Neuron (in vitro differentiated cells): ENCODE measurements at regions not wholly inside any gene's neighbourhood (a gene's known extent, or its start where the extent isn't known, plus 50 kb on each side); places are given as distances from the start of the nearest gene placed in this dataset.
"Not testable (repeated sequence)": the region's sequence is repeated elsewhere in the genome, so short reads cannot be mapped to it uniquely, and the experiment has no call there.

Experiments
- H2AFZ ChIP-seq: one replicate; pipeline ENCODE4 v1.6.1; 2013; ENCODE audit warnings: low read depth, mild to moderate bottlenecking, inconsistent platforms, low read length, moderate library complexity
- H3K27me3 ChIP-seq: one replicate; pipeline ENCODE4 v1.6.1; 2013; ENCODE audit warnings: low read length; ENCODE audit not compliant: insufficient read depth
- H3K36me3 ChIP-seq: one replicate; pipeline ENCODE4 v1.6.1; 2013; ENCODE audit warnings: low read length; ENCODE audit not compliant: insufficient read depth
- H3K4me1 ChIP-seq: one replicate; pipeline ENCODE4 v1.6.1; 2013; ENCODE audit warnings: low read length; ENCODE audit not compliant: insufficient read depth
- H3K4me3 ChIP-seq: 2 replicates; pipeline ENCODE4 v1.5.1; 2013; ENCODE audit warnings: mild to moderate bottlenecking, low read length, moderate library complexity
- H3K9me3 ChIP-seq: one replicate; pipeline ENCODE4 v1.6.1; 2013; ENCODE audit warnings: low read length

- Histone ChIP-seq H3K9me3 (no peaks in the 10 kb centered on the region), H3K4me3 (no peak overlapping the region), H2AFZ (no peak overlapping the region), H3K36me3 (no peaks in the 10 kb centered on the region), H3K27me3 (no peaks in the 10 kb centered on the region), H3K4me1 (no peaks in the 10 kb centered on the region)
Observed at GRCh38 chr20:39967806-39968205, 721.2 kb downstream of the MAFB start.

GRCh38 chr20:39961637-39962244, 727.3 kb downstream of the MAFB start:
- H3K4me1 ChIP-seq: no peaks in the 10 kb centered on the region
- no peak overlapping the region for H3K4me3 ChIP-seq
- no peaks in the 10 kb centered on the region for H3K27me3 ChIP-seq
- no peaks in the 10 kb centered on the region for H3K9me3 ChIP-seq
- H3K36me3 ChIP-seq: no peaks in the 10 kb centered on the region
- no peak overlapping the region for H2AFZ ChIP-seq

GRCh38 chr20:39960522-39961428, 728.3 kb downstream of the MAFB start:
- H3K4me3 ChIP-seq: no peak overlapping the region
- no peak overlapping the region for H2AFZ ChIP-seq
- no peaks in the 10 kb centered on the region for H3K27me3 ChIP-seq
- H3K36me3 ChIP-seq: no peaks in the 10 kb centered on the region
- no peaks in the 10 kb centered on the region for H3K9me3 ChIP-seq
- no peaks in the 10 kb centered on the region for H3K4me1 ChIP-seq

- not testable (repeated sequence) for H3K4me3 ChIP-seq, H3K36me3 ChIP-seq, H3K27me3 ChIP-seq, H2AFZ ChIP-seq, H3K4me1 ChIP-seq, H3K9me3 ChIP-seq
Observed at GRCh38 chr20:39957911-39958310, 731.1 kb downstream of the MAFB start.

- Histone ChIP-seq H3K9me3 (no peaks in the 10 kb centered on the region), H3K4me1 (no peaks in the 10 kb centered on the region), H3K36me3 (no peaks in the 10 kb centered on the region), H3K27me3 (no peaks in the 10 kb centered on the region), H2AFZ (no peak overlapping the region), H3K4me3 (no peak overlapping the region)
Observed at GRCh38 chr20:39954621-39955020, 734.4 kb downstream of the MAFB start.

GRCh38 chr20:39946931-39947330, 742.1 kb downstream of the MAFB start:
- Histone ChIP-seq H2AFZ (no peak overlapping the region), H3K36me3 (no peaks in the 10 kb centered on the region), H3K27me3 (no peaks in the 10 kb centered on the region), H3K4me3 (no peak overlapping the region), H3K4me1 (no peaks in the 10 kb centered on the region), H3K9me3 (no peaks in the 10 kb centered on the region)

GRCh38 chr20:39946053-39946810, 742.8 kb downstream of the MAFB start:
- Histone ChIP-seq H3K27me3 (no peaks in the 10 kb centered on the region), H2AFZ (no peak overlapping the region), H3K4me3 (no peak overlapping the region), H3K4me1 (no peaks in the 10 kb centered on the region), H3K36me3 (no peaks in the 10 kb centered on the region), H3K9me3 (no peaks in the 10 kb centered on the region)

- H3K9me3 ChIP-seq: no peaks in the 10 kb centered on the region
- no peaks in the 10 kb centered on the region for H3K4me1 ChIP-seq
- no peak overlapping the region for H3K4me3 ChIP-seq
- H2AFZ ChIP-seq: no peak overlapping the region
- H3K36me3 ChIP-seq: no peaks in the 10 kb centered on the region
- H3K27me3 ChIP-seq: no peaks in the 10 kb centered on the region
Observed at GRCh38 chr20:39944861-39945260, 744.2 kb downstream of the MAFB start.

GRCh38 chr20:39943336-39943735, 745.7 kb downstream of the MAFB start:
- no peaks in the 10 kb centered on the region for H3K27me3 ChIP-seq
- no peaks in the 10 kb centered on the region for H3K4me1 ChIP-seq
- no peak overlapping the region for H3K4me3 ChIP-seq
- no peak overlapping the region for H2AFZ ChIP-seq
- no peaks in the 10 kb centered on the region for H3K36me3 ChIP-seq
- no peaks in the 10 kb centered on the region for H3K9me3 ChIP-seq

GRCh38 chr20:39941245-39941644, 747.8 kb downstream of the MAFB start:
- Histone ChIP-seq H3K9me3 (no peaks in the 10 kb centered on the region), H3K4me3 (no peak overlapping the region), H3K36me3 (no peaks in the 10 kb centered on the region), H2AFZ (no peak overlapping the region), H3K4me1 (no peaks in the 10 kb centered on the region), H3K27me3 (no peaks in the 10 kb centered on the region)

GRCh38 chr20:39939241-39939865, 749.7 kb downstream of the MAFB start:
- H2AFZ ChIP-seq: no peak overlapping the region
- H3K27me3 ChIP-seq: no peaks in the 10 kb centered on the region
- H3K4me1 ChIP-seq: no peaks in the 10 kb centered on the region
- H3K36me3 ChIP-seq: no peaks in the 10 kb centered on the region
- H3K9me3 ChIP-seq: no peaks in the 10 kb centered on the region
- H3K4me3 ChIP-seq: no peak overlapping the region

- H3K36me3 ChIP-seq: no peaks in the 10 kb centered on the region
- no peaks in the 10 kb centered on the region for H3K27me3 ChIP-seq
- H3K4me1 ChIP-seq: no peaks in the 10 kb centered on the region
- no peak overlapping the region for H3K4me3 ChIP-seq
- no peaks in the 10 kb centered on the region for H3K9me3 ChIP-seq
- H2AFZ ChIP-seq: no peak overlapping the region
Observed at GRCh38 chr20:39936401-39936800, 752.6 kb downstream of the MAFB start.

- Histone ChIP-seq H3K36me3 (no peaks in the 10 kb centered on the region), H3K4me3 (no peak overlapping the region), H2AFZ (no peak overlapping the region), H3K9me3 (no peaks in the 10 kb centered on the region), H3K27me3 (no peaks in the 10 kb centered on the region), H3K4me1 (no peaks in the 10 kb centered on the region)
Observed at GRCh38 chr20:39935901-39936300, 753.1 kb downstream of the MAFB start.
